HL-60 (cell line): ENCODE measurements at regions not wholly inside any gene's neighbourhood (a gene's known extent, or its start where the extent isn't known, plus 50 kb on each side); places are given as distances from the start of the nearest gene placed in this dataset.

ENCODE experiments used
- DNase-seq, 2 experiments: peaks; one replicate each; pipeline ENCODE4 v3.0.0-alpha.2; 2010 to 2020; ENCODE audit warnings: low read depth in 1 of 2, low spot score in 1 of 2
- H3K27ac ChIP-seq: fragments of 250-450 bp; sonication (Bioruptor Pico); replicated peaks from 2 replicates; pipeline ENCODE4 v1.5.1; 2020; ENCODE audit warnings: mild to moderate bottlenecking, moderate library complexity
- H3K27me3 ChIP-seq: fragments of 250-450 bp; sonication (Bioruptor Pico); 2 replicates; pipeline ENCODE4 v1.5.1; 2021; ENCODE audit warnings: mild to moderate bottlenecking, moderate library complexity; ENCODE audit not compliant: insufficient read depth, poor library complexity, severe bottlenecking
- H3K4me3 ChIP-seq: replicated peaks from 2 replicates; pipeline ENCODE4 v1.5.1; 2011; ENCODE audit warnings: mild to moderate bottlenecking, control low read depth, low read length; ENCODE audit not compliant: insufficient read depth
- CTCF ChIP-seq: IDR thresholded peaks from one replicate; pipeline ENCODE4 v1.5.1; 2011; ENCODE audit warnings: low read length, control low read depth, inconsistent platforms; ENCODE audit not compliant: insufficient read depth
- GABPA ChIP-seq: IDR thresholded peaks from 2 replicates; pipeline ENCODE4 v1.6.1; 2012; ENCODE audit warnings: low read depth
- POLR2AphosphoS5 ChIP-seq: IDR thresholded peaks from 2 replicates; pipeline ENCODE4 v1.6.1; 2012; ENCODE audit warnings: low read depth
- REST ChIP-seq: IDR thresholded peaks from 2 replicates; pipeline ENCODE4 v1.6.1; 2012; ENCODE audit warnings: low read depth; ENCODE audit not compliant: insufficient replicate concordance
- SPI1 ChIP-seq: IDR thresholded peaks from 2 replicates; pipeline ENCODE4 v1.6.1; 2012; ENCODE audit warnings: low read depth, mild to moderate bottlenecking, borderline replicate concordance

GRCh38 chr12:53829130-53829819 is 77.5 kb upstream of the CISTR start:
- H3K27me3 ChIP-seq: peaks cover 24% of the 10 kb centered on the region
- no peak for TF ChIP-seq SPI1
- no peak for TF ChIP-seq GABPA
- no peak for TF ChIP-seq REST
- TF ChIP-seq POLR2AphosphoS5: no peak
- TF ChIP-seq CTCF: no peak
- no peak for DNase-seq
- H3K27ac ChIP-seq: no peak overlapping the region
- no peak overlapping the region for H3K4me3 ChIP-seq

- Histone ChIP-seq H3K4me3 (no peak overlapping the region), H3K27ac (no peak overlapping the region), H3K27me3 (peaks cover 27% of the 10 kb centered on the region)
- DNase-seq: no peak
- no peak for TF ChIP-seq GABPA
- no peak for TF ChIP-seq CTCF
- no peak for TF ChIP-seq REST
- no peak for TF ChIP-seq SPI1
- TF ChIP-seq POLR2AphosphoS5: no peak
These were observed 78.9 kb upstream of the CISTR start for GRCh38 chr12:53830631-53831030.

- DNase-seq: no peak
- Histone ChIP-seq H3K4me3 (no peak overlapping the region), H3K27me3 (peaks cover 30% of the 10 kb centered on the region), H3K27ac (no peak overlapping the region)
- TF ChIP-seq GABPA: no peak
- no peak for TF ChIP-seq POLR2AphosphoS5
- TF ChIP-seq REST: no peak
- TF ChIP-seq SPI1: no peak
- TF ChIP-seq CTCF: no peak
These were observed 84.4 kb upstream of the CISTR start for GRCh38 chr12:53836119-53836655.
